ENCODE measurements at regions not wholly inside any gene's neighbourhood (a gene's known extent, or its start where the extent isn't known, plus 50 kb on each side); places are given as distances from the start of the nearest gene placed in this dataset.

- no peak overlapping the region for H3K4me3 ChIP-seq (ENCODE audit: low read depth, low read length)
- DNase-seq: no peak
- no peaks in the 10 kb centered on the region; the same call in 1 of the 2 replicates for H3K27me3 ChIP-seq
- TF ChIP-seq, protein P1, sequence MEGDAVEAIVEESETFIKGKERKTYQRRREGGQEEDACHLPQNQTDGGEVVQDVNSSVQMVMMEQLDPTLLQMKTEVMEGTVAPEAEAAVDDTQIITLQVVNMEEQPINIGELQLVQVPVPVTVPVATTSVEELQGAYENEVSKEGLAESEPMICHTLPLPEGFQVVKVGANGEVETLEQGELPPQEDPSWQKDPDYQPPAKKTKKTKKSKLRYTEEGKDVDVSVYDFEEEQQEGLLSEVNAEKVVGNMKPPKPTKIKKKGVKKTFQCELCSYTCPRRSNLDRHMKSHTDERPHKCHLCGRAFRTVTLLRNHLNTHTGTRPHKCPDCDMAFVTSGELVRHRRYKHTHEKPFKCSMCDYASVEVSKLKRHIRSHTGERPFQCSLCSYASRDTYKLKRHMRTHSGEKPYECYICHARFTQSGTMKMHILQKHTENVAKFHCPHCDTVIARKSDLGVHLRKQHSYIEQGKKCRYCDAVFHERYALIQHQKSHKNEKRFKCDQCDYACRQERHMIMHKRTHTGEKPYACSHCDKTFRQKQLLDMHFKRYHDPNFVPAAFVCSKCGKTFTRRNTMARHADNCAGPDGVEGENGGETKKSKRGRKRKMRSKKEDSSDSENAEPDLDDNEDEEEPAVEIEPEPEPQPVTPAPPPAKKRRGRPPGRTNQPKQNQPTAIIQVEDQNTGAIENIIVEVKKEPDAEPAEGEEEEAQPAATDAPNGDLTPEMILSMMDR (IDR thresholded peaks at IDR 0.05; ENCODE audit: low read depth, low read length): no peak
- no peaks in the 10 kb centered on the region for H3K4me1 ChIP-seq
- H3K9me3 ChIP-seq: no peaks in the 10 kb centered on the region
- no peaks in the 10 kb centered on the region for H3K36me3 ChIP-seq
Measured at GRCh38 chr12:30859226-30859625, 67.3 kb upstream of the TSPAN11 start.

DNA sequence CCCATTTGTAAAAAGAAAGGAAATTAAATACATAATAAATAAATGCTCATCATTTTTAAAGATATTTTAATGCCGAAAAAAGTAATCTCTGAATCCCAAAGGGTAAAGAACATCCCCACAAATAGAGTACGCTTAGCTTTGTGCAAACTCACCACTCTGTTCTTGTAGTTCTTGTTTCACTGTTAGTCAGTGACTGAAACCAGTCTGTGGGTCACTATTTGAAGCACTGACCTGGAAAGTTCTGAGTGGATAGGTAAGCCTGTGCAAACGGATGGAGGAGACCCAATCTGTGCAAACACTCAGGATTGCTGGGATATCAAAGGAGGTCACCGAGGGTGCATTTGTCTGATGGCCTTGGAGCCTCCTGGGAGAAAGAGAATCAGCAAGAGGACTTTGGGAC, 68.1 kb upstream of the TSPAN11 start:
- DNase-seq: no peak
- Histone ChIP-seq H3K4me3 (ENCODE audit: low read depth, low read length) (no peak overlapping the region), H3K4me1 (no peaks in the 10 kb centered on the region), H3K27me3 (no peaks in the 10 kb centered on the region; the same call in 1 of the 2 replicates), H3K36me3 (no peaks in the 10 kb centered on the region), H3K9me3 (no peaks in the 10 kb centered on the region)
- TF ChIP-seq, protein P1 (IDR thresholded peaks at IDR 0.05; ENCODE audit: low read depth, low read length): no peak

GRCh38 chr12:30853561-30854133, 72.9 kb upstream of the TSPAN11 start:
- TF ChIP-seq, protein P1 (IDR thresholded peaks at IDR 0.05; ENCODE audit: low read depth, low read length): no peak
- Histone ChIP-seq H3K27me3 (peaks cover 10% of the 10 kb centered on the region), H3K4me1 (peaks cover 4% of the 10 kb centered on the region; the same call in 1 of the 2 replicates), H3K9me3 (no peaks in the 10 kb centered on the region), H3K4me3 (ENCODE audit: low read depth, low read length) (no peak overlapping the region), H3K36me3 (no peaks in the 10 kb centered on the region)
- DNase-seq: no peak

DNA sequence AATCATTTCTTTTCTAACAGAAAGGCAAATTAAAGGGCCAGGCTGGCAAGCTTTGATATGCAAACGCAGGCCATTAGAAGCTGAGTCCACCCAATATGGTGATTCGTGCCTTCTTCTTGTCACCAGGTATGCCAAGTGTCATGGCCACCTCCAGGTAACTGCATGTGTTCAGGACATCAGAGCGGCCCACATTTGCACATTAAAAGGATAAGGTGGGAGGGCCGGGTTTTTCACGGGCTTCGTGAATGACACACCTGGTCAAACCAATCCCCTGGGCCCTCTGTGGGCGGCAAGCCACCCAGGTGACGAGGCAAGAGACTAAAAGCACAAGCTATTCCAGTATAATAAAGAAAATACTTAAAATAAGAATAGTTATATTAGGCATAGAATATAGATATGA, 75.9 kb upstream of the TSPAN11 start:
- Histone ChIP-seq H3K4me3 (ENCODE audit: low read depth, low read length) (no peak overlapping the region), H3K27me3 (peaks cover 20% of the 10 kb centered on the region), H3K9me3 (no peaks in the 10 kb centered on the region), H3K4me1 (peaks cover 4% of the 10 kb centered on the region; the same call in 1 of the 2 replicates), H3K36me3 (no peaks in the 10 kb centered on the region)
- DNase-seq: no peak
- TF ChIP-seq, protein P1 (IDR thresholded peaks at IDR 0.05; ENCODE audit: low read depth, low read length): no peak

- TF ChIP-seq, protein P1 (IDR thresholded peaks at IDR 0.05; ENCODE audit: low read depth, low read length): peak; percentile 82
- peaks cover 4% of the 10 kb centered on the region; the same call in 1 of the 2 replicates for H3K4me1 ChIP-seq
- H3K9me3 ChIP-seq: no peaks in the 10 kb centered on the region
- H3K36me3 ChIP-seq: no peaks in the 10 kb centered on the region
- peak; percentile 43 for DNase-seq
- H3K27me3 ChIP-seq: peaks cover 20% of the 10 kb centered on the region
- H3K4me3 ChIP-seq (ENCODE audit: low read depth, low read length): no peak overlapping the region
Measured at GRCh38 chr12:30847259-30847658, 79.3 kb upstream of the TSPAN11 start.

GRCh38 chr12:30846776-30847175, 79.8 kb upstream of the TSPAN11 start:
- H3K36me3 ChIP-seq: no peaks in the 10 kb centered on the region
- TF ChIP-seq, protein P1 (IDR thresholded peaks at IDR 0.05; ENCODE audit: low read depth, low read length): no peak
- peaks cover 1% of the 10 kb centered on the region; the same call in 1 of the 2 replicates for H3K4me1 ChIP-seq
- H3K9me3 ChIP-seq: no peaks in the 10 kb centered on the region
- peaks cover 20% of the 10 kb centered on the region for H3K27me3 ChIP-seq
- H3K4me3 ChIP-seq (ENCODE audit: low read depth, low read length): no peak overlapping the region
- DNase-seq: no peak
